IPS-NIHi7 (cell line): ENCODE measurements at regions not wholly inside any gene's neighbourhood (a gene's known extent, or its start where the extent isn't known, plus 50 kb on each side); places are given as distances from the start of the nearest gene placed in this dataset.

Experiments used
- DNase-seq: peaks from one replicate; pipeline ENCODE4 v3.0.0; 2012; ENCODE audit warnings: mixed read lengths; ENCODE audit errors: extremely low spot score

- DNase-seq: no peak
Observed at GRCh38 chr6:157772820-157773219, 50.2 kb upstream of the SNX9 start.
